GM10266 (cell line): ENCODE measurements at regions not wholly inside any gene's neighbourhood (a gene's known extent, or its start where the extent isn't known, plus 50 kb on each side); places are given as distances from the start of the nearest gene placed in this dataset.

Experiments used
- DNase-seq: peaks from one replicate; pipeline ENCODE4 v3.0.0; 2012; ENCODE audit errors: extremely low spot score
- CTCF ChIP-seq: IDR thresholded peaks from 2 replicates; pipeline ENCODE4 v1.5.1; 2012; ENCODE audit warnings: mild to moderate bottlenecking, low read depth; ENCODE audit not compliant: control insufficient read depth, insufficient read depth; ENCODE audit errors: missing control alignments

GRCh38 chr14:101508196-101508947 lies 52.9 kb upstream of the DIO3 start:
- no peak for TF ChIP-seq CTCF

GRCh38 chr14:101508948-101509729 lies 52.2 kb upstream of the DIO3 start:
- no peak for TF ChIP-seq CTCF
- no peak for DNase-seq

More at GRCh38 chr14:101508196-101508947, 52.9 kb upstream of the DIO3 start:
- no peak for DNase-seq

DNA sequence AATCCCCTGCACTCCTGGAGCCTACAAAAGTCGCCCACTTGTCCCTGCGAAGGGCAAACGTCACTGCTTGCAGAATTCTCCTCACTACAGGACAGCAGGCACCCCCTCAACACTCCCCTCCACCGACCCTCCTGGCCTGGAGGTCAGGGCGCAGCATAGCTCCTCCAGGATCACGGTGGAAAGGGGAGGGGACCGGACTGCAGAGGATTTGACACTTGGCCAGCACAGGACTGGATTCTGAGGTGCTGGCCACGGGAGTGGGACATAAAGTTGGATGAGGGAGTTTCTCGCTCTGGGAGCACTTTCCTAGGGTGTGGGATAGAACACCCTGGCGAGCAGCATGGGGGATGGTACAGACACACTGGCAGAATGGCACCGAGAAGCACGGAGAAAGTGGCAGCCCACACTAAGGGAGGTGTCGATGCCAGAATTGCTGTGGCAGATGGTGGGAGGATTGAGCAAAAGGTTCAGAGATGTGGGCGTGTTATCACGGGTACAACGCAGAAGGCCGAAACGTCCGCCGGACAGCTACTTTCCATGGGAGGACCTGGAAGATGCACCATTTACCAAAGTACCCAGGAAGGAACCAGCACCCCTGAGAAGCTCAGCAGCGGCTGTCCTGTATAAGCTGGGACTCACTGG lies 51.4 kb upstream of the DIO3 start:
- TF ChIP-seq CTCF = no peak

GRCh38 chr14:101511199-101511598 lies 50.1 kb upstream of the DIO3 start:
- DNase-seq = no peak
- no peak for TF ChIP-seq CTCF

More for the DNA sequence above, 51.4 kb upstream of the DIO3 start:
- no peak for DNase-seq
